SU-DHL-6 (cell line): ENCODE measurements at regions not wholly inside any gene's neighbourhood (a gene's known extent, or its start where the extent isn't known, plus 50 kb on each side); places are given as distances from the start of the nearest gene placed in this dataset.

Source experiments
- H2AFZ ChIP-seq: fragments of 200-600 bp; sonication (generic); 2 replicates; pipeline ENCODE4 v1.6.1; 2014; ENCODE audit warnings: low read depth, mild to moderate bottlenecking, moderate library complexity, mixed read lengths, antibody characterized with exemption, low read length; ENCODE audit not compliant: severe bottlenecking
- H3F3A ChIP-seq: fragments of 200-600 bp; shearing (Covaris generic); 2 replicates; pipeline ENCODE4 v1.6.0; 2016; ENCODE audit warnings: antibody characterized with exemption, mild to moderate bottlenecking; ENCODE audit not compliant: insufficient read depth
- H3K27ac ChIP-seq: fragments of 200-600 bp; sonication (generic); 2 replicates; pipeline ENCODE4 v1.5.1; 2016; ENCODE audit warnings: low read depth, mild to moderate bottlenecking, low read length, moderate library complexity, mixed read lengths
- H3K27me3 ChIP-seq: fragments of 200-600 bp; sonication (generic), shearing (Covaris generic); 2 replicates; pipeline ENCODE4 v1.6.0; 2014; ENCODE audit warnings: mild to moderate bottlenecking, low read length
- H3K36me3 ChIP-seq: fragments of 200-600 bp; sonication (generic); 2 replicates; pipeline ENCODE4 v1.6.1; 2014; ENCODE audit warnings: mild to moderate bottlenecking, low read length, mixed read lengths
- H3K4me2 ChIP-seq: fragments of 300-600, 200-600 bp; shearing (Covaris generic), sonication (generic); 2 replicates; pipeline ENCODE4 v1.6.0; 2014; ENCODE audit warnings: low read length, low read depth, mild to moderate bottlenecking; ENCODE audit not compliant: poor library complexity, severe bottlenecking
- H3K4me3 ChIP-seq: fragments of 200-600 bp; sonication (generic); 2 replicates; pipeline ENCODE4 v1.5.1; 2014; ENCODE audit warnings: antibody characterized with exemption, low read length, mild to moderate bottlenecking, mixed read lengths; ENCODE audit not compliant: insufficient read depth, poor library complexity, severe bottlenecking
- H3K79me2 ChIP-seq: fragments of 200-600 bp; sonication (generic); 2 replicates; pipeline ENCODE4 v1.6.1; 2014; ENCODE audit warnings: mild to moderate bottlenecking, low read length, moderate library complexity; ENCODE audit not compliant: insufficient read depth
- H3K9ac ChIP-seq: fragments of 200-600 bp; sonication (generic); 2 replicates; pipeline ENCODE4 v1.7.0; 2014; ENCODE audit warnings: mild to moderate bottlenecking, low read length
- H3K9me2 ChIP-seq: fragments of 200-600 bp; sonication (generic); replicated peaks from 2 replicates; pipeline ENCODE4 v1.6.1; 2014; ENCODE audit warnings: low read length; ENCODE audit not compliant: insufficient read depth
- H3K9me3 ChIP-seq: fragments of 200-600 bp; sonication (generic); 2 replicates; pipeline ENCODE4 v1.6.1; 2014; ENCODE audit warnings: low read length, mixed read lengths; ENCODE audit not compliant: insufficient read depth
- H4K20me1 ChIP-seq: fragments of 200-600 bp; sonication (generic); 2 replicates; pipeline ENCODE4 v1.6.1; 2014; ENCODE audit warnings: low read depth, mild to moderate bottlenecking, antibody characterized with exemption, low read length, moderate library complexity, mixed read lengths
- CTCF ChIP-seq: fragments of 200-600 bp; sonication (generic); IDR thresholded peaks from one replicate; pipeline ENCODE4 v1.5.1; 2017; ENCODE audit warnings: antibody characterized with exemption, mild to moderate bottlenecking, low read length, moderate library complexity; ENCODE audit not compliant: insufficient read depth, poor library complexity, severe bottlenecking
- EZH2phosphoT487 ChIP-seq: fragments of 200-600 bp; sonication (generic), shearing (Covaris generic); conservative IDR thresholded peaks from 2 replicates; pipeline ENCODE4 v1.6.1; 2018; ENCODE audit warnings: mild to moderate bottlenecking, antibody characterized with exemption, low read length, moderate library complexity, mixed read lengths

DNA sequence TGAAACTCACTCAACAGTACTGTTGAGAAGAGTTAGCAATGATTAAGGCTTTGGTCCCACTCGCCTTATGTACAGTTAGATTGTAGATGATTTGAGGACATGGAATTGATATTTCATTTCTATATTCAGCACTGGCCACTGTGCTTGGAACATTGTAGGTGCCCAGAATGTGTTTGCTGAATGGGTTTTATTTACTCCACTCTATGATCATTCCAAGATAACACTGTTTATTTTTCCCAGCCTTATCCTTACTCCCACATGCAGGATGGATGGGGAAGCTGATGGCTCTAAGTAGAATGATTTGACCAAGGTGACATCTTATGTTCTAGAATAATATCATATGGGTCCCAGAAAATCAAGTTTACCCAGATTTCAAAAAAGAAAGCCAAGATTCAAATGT, 124.6 kb upstream of the RXFP2 start:
- no peak overlapping the region for H3K9ac ChIP-seq
- H4K20me1 ChIP-seq: no peaks in the 10 kb centered on the region
- no peaks in the 10 kb centered on the region for H3K27me3 ChIP-seq
- H3K9me2 ChIP-seq: no peaks in the 10 kb centered on the region
- no peak for TF ChIP-seq EZH2phosphoT487
- no peak for TF ChIP-seq CTCF
- H3K4me2 ChIP-seq: no peak overlapping the region
- no peak overlapping the region for H3K27ac ChIP-seq
- H3K4me3 ChIP-seq: no peak overlapping the region
- no peaks in the 10 kb centered on the region for H3K9me3 ChIP-seq
- no peak overlapping the region for H2AFZ ChIP-seq
- no peaks in the 10 kb centered on the region for H3F3A ChIP-seq
- no peaks in the 10 kb centered on the region for H3K36me3 ChIP-seq
- H3K79me2 ChIP-seq: no peaks in the 10 kb centered on the region

DNA sequence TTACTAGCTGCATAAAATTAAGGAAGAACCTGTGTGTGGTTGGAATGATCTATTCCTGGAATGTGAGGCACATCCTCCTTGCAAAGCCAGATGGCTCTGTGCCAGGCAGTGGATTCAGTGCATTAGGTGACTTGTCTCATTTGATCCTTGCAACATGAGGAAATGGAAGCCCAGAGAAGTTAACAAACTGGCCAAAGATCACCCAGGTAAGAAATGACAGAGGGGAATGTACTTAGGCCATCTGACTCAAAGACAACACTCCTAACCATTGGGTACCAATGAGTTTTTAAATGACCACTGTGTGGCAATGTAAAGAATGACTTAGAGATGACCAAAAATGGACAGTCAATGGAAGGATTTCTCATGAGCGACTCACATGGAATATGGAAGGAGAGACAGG, 114.2 kb upstream of the RXFP2 start:
- H3K79me2 ChIP-seq: no peaks in the 10 kb centered on the region
- no peaks in the 10 kb centered on the region for H3K9me3 ChIP-seq
- H3K4me2 ChIP-seq: no peak overlapping the region
- no peaks in the 10 kb centered on the region for H3K9me2 ChIP-seq
- H2AFZ ChIP-seq: no peak overlapping the region
- no peaks in the 10 kb centered on the region for H3K36me3 ChIP-seq
- no peaks in the 10 kb centered on the region for H3K27me3 ChIP-seq
- no peak overlapping the region for H3K9ac ChIP-seq
- no peaks in the 10 kb centered on the region for H3F3A ChIP-seq
- no peak overlapping the region for H3K27ac ChIP-seq
- no peaks in the 10 kb centered on the region for H4K20me1 ChIP-seq
- H3K4me3 ChIP-seq: no peak overlapping the region
- TF ChIP-seq CTCF: no peak
- no peak for TF ChIP-seq EZH2phosphoT487

GRCh38 chr13:31627097-31627845, 112.1 kb upstream of the RXFP2 start:
- no peak overlapping the region for H3K27ac ChIP-seq
- no peaks in the 10 kb centered on the region for H3K27me3 ChIP-seq
- no peak overlapping the region for H2AFZ ChIP-seq
- TF ChIP-seq CTCF: no peak
- TF ChIP-seq EZH2phosphoT487: no peak
- no peaks in the 10 kb centered on the region for H3K36me3 ChIP-seq
- H3F3A ChIP-seq: no peaks in the 10 kb centered on the region
- no peaks in the 10 kb centered on the region for H3K9me2 ChIP-seq
- no peaks in the 10 kb centered on the region for H3K79me2 ChIP-seq
- H4K20me1 ChIP-seq: no peaks in the 10 kb centered on the region
- no peaks in the 10 kb centered on the region for H3K9me3 ChIP-seq
- no peak overlapping the region for H3K9ac ChIP-seq
- no peak overlapping the region for H3K4me3 ChIP-seq
- no peak overlapping the region for H3K4me2 ChIP-seq
